Ecto neural progenitor cell (in vitro differentiated cells): ENCODE measurements at regions not wholly inside any gene's neighbourhood (a gene's known extent, or its start where the extent isn't known, plus 50 kb on each side); places are given as distances from the start of the nearest gene placed in this dataset.
"Not testable (repeated sequence)": the region's sequence is repeated elsewhere in the genome, so short reads cannot be mapped to it uniquely, and the experiment has no call there.

Experiments
- DNase-seq: peaks from one replicate; pipeline ENCODE4 v3.0.0-alpha.2; 2018; ENCODE audit warnings: low spot score

DNA sequence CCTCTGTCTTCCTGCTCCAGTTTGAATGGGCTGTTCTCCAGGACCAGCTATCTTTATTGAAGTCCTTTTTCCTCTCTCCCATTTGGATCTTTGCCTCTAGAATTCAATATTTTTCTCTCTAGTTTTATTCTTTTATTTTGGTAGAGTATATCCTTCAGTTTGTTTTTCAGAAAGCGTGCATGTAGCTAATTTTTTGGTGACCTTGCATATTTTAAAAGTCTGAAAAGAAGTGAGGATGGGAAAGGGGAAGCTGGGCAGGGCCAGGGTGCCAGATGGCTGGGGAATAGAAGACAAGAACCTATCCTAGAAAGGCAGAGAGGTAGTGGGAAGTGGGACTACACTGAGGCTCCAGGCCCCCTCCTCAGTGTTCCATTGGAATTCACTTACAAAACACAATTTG lies 95.0 kb upstream of the ZBED5 start:
- DNase-seq = no peak

DNA sequence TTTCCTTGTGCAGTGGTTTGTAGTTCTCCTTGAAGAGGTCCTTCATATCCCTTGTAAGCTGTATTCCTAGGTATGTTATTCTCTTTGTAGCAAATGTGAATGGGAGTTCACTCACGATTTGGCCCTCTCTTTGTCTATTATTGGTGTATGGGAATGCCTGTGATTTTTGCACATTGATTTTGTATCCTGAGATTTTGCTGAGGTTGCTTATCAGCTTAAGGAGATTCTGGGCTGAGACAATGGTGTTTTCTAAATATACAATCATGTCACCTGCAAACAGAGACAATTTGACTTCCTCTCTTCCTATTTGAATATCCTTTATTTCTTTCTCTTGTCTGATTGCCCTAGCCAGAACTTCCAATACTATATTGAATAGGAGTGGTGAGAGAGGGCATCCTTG lies 90.1 kb upstream of the ZBED5 start:
- DNase-seq = not testable (repeated sequence)

DNA sequence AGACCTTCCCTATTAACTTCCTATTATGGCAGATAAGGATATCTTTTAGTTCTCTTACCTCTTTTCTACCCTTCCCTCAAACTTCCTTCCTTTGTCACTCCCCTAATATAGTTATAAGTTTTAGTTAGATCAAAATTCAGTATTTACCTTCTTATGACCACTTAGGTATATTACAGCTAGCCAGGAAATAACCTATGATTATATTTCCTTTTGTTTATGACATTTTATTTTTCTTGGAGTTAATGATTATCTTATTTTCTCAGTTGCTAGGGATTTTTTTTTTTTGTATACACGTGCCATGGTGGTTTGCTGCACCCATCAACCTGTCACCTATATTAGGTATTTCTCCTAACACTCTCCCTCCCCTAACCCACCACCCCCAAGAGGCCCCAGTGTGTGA lies 88.2 kb upstream of the ZBED5 start:
- DNase-seq = no peak

DNA sequence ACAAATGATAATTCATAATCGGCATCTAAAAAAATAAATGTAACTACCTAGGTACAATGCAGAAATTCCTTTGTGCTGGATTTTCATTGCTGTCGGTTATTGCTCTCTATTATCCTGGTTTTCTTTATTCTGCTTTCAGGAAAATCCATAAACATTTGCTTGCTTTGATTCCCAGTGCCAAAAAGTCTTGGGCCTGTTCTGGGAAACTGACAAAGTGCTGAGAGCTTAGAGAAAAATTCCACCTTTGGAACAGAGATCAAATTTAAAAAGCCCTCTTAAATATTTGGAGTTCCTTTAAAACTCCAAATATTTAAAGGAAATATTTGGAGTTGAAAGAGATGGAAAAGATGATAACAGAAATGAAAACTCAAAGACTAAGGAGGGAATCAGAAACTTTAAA lies 87.3 kb upstream of the ZBED5 start:
- DNase-seq = no peak

DNA sequence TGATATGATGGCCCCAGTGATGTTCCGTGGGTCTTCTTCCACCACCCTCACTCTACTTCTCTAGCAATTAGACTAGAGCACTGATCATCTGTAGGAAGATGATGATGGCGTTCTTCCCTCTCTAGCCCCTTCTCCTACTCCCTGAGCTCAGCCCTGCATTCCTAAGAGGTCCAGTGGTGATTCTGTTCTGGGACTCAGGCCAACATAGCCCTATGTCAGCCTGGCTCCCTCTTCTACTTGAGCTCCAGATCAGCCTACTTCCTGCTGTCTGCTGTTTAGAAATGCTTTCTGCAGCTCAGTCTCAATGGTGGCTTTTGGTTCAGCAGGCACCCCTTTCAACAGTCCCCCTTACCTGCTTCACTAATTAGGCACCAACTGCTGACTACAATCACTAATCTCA lies 86.1 kb upstream of the ZBED5 start:
- no peak for DNase-seq

DNA sequence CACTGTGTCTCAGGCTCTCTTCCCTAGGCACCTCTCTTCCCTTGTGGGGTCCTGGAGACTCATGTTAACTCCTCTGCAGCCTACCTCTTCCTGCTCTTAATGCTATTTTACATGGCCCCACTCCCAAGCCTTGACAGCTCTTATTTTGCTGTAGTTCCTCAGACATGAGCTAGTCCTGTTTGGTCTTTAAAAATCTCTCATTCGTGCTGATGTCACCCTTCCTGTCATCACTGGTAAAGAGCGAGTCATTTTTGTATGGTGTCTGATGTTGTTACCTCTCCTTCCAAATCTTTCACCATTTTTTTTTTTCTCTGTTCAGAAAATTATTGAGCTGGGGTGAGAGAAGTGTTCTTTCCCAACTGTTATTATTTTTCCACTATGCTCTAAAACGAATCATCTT lies 84.8 kb upstream of the ZBED5 start:
- no peak for DNase-seq

DNA sequence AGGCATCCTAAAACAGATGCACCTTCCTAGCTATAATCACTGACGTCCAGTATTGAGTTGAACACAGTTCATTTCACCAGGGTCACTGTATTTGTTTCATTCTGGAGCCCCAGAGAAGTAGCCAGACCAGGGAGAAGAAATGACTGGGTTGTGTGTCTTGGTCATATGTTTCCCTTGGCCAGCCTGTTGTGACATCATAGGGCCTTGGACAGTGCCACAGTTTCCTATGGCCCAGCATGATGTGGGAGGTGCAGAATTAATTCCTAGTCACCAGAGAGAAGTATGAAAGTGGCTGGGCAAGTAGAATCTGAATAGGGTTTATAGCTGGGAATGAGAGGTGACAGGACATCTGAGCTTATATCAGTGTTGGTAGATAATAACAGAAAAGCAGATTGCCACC lies 84.0 kb upstream of the ZBED5 start:
- no peak for DNase-seq

DNA sequence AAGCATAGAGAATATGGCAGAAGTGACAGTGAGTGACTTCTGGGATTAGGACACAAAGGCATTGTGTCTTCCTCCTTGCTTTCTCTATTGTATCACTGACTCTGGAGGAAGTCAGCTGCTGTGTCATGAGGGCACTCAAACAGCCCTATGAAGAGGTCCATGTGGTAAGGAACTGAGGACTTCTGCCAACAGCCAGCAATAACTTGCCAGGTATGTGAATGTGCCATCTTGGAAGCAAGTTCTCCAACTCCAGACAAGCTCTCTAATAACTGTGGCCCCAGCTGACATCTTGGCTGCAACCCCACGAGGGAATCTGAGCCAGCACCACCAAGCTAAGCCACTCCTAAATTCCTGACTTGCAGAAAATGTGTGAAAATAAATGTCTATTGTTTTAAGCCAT lies 83.6 kb upstream of the ZBED5 start:
- DNase-seq = no peak

DNA sequence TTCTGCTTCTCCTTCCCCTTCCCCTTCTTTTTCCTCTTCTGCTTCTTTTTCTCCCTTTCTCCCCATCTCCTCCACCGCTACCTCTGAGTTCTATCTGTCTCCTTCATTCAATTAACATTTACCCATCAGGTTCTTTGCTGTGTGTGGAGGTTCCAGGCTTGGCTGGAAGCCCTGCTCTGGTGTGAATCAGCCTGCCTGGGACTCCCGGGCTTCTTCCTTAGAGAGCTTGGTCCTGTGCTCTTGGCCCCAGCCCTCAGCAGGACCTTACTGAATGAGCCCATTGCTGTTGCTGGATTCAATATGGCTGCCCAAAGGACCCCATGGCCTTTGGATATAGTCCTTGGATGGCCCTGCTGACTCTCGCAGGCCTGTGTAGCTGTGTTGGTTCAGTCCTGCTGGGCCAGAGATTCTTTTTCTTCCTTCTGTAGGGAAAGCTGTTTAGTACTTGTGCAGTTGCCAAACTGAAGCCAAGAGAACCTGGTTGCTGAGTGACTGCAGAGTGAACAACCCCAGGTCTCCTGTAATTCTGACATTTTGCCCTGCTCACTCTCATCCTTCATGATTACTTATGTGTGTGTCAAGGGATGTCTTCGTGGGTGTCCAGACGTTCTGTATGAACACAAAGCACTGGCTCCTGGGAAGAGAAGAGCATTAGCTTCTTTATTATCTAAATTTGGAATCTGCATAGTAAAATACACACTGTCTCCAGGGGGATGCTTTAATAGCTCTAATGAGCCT lies 81.0 kb upstream of the ZBED5 start:
- DNase-seq = no peak

DNA sequence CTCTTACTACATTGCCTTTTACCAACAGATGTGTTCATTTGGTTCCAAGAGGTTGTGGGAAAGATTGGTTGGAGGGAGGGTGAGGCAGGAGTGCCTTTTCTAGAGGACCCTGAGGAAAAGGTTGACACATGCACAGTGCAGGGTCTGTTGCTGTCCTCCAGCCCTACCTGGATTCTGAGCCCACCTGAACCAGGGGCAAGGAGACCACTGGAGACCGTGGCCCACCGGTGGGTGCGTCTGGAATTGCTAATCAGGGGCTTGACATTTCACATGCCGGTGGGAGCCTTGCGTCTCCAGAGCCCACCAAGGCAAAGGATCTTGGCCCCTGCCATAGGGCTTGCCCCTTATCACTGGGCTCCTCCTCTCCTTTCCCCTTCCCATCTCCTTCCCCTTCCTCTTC lies 80.4 kb upstream of the ZBED5 start:
- DNase-seq = no peak

DNA sequence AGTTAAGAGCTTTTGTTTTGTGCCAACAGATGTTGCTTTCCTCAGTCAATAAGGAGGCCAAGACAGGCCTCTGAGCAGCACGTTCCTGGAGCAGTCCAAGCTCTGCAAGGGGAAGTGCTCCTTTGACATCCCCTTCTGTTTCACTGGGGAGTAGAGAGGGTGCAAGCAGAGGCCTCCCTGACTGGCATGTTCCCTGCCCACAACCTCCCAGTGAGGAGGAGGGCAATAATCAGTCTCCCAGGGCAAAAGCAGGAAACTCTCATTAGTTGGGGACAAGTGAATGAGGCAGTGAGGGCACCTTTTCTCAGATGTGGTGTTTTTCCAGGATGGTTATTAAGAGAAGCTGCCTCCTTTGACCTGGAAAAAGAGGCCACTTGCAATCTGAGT lies 79.5 kb upstream of the ZBED5 start:
- no peak for DNase-seq

DNA sequence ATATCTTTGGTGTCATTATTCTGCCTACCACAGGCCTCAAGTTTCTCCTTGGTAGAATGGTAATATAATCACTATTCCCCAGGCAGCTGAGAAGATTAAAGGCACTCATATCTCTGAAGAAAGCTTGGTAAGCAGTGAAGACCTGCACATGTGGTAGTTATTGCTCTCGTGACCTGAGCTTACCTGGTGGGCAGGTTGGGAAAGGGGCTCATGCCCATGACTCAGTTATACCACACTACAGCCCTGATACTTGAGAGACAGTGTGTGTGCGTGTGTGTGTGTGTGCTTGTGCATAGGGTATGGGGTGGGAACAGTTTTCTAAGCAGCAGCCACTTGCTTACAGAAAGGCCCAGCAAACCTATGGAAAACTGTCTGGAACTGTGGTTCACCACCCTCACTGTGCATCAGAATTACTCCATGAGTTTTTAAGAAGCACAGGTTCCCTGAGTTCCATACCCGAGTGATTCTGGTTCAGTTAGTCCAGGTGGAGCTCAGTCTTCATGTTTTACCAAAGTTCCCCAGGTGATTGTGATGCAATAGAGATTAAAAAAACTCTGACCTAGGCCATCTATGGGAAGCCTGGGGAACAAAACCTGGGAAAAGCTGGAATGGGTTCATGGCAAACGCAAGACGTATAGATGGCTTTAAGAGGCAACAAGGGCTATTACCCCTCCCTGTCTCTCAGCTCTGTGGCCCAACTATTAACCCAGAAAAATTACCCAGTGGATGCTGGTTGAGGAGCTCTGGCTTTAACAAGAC lies 79.0 kb upstream of the ZBED5 start:
- no peak for DNase-seq

DNA sequence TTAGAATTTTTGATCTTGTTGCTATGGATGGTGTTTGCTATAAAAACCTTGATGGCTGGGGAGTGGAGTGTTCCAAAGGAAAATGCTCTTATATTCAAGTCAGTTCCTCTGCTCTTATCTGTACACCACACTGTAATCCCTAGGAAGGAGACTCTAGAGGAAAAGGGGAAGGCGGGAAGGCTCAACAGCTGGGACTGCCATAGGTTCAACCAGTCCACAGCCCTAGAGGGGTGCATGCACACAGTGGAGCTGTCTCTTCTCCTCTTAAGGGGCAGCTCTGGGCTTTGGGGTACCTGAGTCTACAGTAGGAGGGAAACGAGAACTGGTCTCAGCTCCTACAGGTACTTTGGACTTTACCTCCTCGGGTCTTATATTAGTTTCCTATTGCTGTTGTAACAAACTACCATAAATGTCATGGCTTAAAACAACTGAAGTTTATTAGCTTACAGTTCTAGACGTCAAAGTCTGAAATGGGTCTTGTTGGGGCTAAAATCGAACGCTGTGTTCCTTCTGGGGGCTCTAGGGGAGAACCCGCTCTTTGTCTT lies 77.2 kb upstream of the ZBED5 start:
- DNase-seq = no peak

DNA sequence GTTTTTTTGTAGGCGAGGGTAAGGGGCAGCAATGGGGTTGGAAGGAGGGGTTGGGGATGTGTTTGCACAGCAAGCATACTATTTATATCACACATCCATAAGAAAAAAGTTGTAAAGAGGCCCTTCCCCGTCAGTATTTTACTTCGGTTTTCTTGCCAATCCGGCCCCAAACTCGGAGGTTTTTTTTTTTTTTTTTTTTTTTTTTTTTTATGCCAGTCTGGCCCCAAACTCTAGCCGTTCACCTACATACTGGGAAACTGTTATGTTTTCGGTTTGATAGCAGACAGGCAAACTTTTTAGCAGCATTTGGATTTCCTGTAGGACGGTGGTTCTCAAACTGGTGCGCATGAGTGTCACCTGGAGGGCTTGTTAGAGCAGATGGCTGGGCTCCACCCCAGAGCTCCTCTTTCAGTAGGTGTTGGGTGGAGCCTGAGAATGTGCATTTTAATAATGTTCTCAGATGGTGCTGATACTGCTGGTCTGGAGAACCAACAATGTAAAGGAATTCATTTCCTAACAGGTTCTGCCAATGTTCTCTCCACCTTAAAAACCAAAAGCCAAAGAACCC lies 76.5 kb upstream of the ZBED5 start:
- DNase-seq = no peak

DNA sequence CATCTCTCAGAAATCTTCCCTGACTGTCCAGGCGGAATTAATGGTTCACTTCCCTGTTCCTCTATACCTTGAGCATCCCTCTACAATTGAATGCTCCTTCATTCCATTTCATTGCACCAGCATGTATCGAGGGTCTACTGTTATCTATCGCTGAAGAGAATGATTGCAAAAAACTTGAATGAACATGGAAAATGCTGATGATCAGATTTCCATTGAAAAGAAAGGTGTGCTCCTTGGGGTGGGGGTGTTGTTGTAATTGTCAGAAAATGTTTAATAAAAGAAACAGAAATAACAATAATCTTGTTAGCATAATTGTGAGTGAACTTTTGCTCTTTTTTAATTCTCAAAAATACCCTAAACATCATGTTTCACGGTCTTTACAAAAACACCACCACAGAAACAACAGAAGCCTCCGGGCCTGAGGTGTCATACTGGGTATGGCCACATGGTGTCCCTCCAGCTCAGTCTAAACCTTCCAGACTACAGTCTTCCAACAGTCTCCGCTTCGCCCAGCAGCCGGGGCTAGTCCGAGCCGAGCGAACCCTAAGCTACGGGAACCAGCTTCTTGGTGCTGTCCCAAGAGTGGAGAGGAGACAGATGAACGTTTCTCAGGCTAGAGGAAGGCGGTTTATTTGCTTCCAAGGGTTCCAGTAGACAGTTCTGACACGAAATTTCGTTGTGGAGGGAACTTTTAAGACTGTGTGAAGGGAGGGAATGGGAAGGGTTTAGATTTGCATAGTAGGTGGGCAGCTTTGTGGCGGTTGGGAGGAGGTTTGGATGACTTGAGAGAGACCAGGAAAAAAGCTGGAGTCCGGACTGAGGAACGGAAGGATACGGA lies 75.8 kb upstream of the ZBED5 start:
- DNase-seq = peak; percentile 91

DNA sequence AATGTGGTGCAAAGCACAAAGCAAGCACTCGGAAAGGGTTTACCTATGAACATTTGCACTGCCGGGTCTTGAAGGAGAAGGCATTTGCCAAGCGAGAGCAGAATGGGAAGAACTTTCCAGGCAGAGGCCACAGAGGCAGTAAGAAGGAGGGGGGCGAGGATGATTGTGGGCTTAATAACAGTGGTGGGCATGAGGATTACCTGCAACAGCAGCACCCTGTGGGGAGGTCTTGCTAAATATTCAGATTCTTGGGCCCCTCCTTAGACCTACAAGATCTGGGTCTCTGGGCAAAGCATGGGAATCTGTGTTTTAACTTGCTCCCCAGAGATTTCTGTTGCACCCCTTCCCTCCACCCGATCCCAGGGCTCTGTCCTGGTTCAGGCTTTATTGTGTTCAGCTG lies 75.1 kb upstream of the ZBED5 start:
- DNase-seq = no peak

DNA sequence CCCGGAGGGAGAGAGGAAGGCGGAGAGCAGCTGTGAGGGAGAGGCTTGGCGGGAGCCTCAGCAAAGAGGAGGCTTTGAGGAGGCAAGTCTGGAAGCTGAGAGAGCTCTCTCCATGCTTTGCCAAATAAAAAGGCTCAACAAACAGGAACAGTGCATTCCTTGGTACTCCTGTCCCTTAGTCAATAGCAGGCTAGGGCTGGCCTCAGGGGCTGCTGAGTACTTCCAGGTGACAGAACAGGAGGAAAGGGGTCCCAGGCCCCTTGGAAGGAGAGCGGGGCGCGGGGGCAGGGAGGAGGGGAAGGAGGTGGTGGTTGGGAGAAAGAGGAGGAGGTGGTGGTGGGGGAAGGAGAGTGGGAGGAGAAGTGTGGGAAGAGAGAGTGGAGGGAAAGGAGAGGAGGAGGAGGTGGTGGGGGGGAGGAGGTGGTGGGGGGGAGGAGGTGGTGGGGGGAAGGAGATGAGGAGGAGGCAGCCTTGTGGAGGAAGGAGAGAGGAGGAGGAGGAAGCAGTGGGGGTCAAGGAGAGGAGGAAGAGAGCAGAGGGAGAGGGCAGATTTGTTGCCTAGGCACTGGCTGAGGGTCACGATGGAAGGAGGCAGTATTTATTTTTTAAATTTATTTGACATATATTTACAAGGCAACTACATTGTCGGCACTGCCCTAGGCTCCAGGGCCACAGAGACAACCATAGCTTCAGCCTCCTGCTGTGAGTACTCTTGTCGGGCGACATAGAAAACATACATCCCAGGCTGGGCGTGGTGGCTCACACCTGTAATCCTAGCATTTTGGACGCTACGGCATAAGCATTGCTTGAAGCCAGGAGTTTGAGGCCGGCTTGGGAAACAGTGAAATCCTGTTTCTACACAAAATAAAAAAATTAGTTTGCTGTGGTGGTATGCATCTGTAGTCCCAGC lies 74.2 kb upstream of the ZBED5 start:
- DNase-seq = peak; percentile 73

DNA sequence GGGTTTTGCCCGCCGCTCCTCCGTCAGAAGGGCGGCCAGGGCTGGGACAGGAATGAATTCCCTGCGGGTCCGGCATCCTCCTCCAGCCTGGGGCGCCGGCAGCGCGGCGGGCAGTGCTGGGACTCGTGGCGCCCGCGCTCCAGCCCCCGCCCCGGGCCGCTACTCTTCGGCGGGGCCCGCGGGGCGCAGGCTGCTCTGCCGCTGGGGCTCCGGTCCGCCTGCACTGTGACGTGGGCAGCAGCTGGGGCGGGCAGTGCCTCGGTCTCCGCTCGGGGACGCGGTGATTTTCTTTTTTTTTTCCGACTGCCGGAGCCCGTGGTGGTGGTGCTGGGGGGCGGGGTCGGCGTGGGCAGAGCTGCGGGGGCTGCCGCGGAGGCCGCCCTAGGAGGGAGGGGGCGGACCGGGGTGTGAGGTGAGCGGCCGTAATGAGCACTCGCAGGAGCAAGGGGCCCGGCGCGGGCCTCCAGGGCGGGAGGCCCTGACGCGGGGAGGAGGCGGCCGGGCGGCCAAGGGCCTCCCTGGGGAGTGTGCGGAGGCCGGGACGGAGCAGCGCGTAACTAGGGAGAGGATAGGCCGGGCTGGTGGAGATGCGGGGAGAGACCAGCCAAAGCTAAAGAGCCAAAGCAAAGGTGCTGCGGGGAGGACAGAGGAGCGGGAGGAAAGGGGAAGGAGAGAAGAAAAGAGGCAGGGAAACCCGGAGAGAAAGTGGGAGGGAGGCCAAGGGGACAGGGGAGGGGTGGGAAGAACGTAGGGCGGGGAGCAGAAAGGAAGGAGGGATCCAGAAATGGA lies 73.3 kb upstream of the ZBED5 start:
- DNase-seq = peak; percentile 80

DNA sequence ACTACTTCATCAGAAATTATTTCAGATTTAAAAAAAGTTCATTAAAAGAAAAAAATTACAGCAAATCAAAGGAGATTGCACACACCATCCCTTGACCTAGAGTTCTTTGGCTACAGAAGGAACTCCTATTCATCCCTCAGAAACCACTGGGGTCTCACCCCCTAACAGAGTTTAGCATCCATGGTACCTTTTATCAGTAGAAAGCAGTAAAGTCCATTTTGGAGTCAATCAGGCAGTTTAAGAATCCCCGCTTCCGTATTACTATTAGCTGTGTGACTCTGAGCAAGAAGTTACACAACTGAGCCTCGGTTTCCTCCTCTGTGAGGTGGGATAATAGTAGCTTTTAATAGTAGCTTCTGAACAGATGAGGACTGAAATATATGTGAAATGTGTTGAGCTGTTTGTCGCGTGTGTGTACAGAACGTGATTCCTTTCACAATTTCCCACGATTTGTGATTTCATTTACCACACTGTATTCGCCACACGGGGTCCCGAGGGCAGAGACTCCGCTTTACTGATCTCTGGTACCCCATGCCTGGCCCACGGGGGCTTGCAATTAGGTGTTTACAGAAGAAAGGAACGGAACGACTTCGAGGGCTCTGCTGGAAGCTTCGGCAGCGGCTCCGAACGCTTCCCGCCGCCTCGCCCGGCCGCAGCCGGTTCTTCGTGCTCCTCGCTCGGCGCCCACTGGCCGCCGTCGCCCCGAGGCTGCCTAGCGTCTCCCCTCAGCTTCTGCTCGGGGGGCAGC lies 72.5 kb upstream of the ZBED5 start:
- DNase-seq = no peak

DNA sequence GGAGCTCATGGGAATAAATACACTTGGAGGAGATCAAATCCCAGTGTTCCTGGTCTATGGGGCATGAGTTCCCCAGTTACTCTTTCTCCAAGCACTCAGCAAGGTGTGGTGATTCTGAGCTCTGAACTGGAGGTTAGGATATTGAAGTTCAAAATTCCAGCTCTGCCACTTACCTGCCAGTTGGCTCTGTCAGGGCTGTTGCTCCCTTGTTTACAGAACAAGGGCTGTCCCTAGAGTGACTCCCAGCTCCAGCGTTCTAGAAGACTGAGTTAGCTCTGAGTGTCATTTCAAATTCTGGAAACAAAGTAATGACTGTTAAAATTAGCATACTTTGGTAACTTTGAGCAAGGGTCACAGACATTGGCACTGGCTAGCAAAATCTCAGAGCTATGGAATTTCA lies 69.7 kb upstream of the ZBED5 start:
- no peak for DNase-seq
